CD8-positive, alpha-beta memory T cell (primary cell): ENCODE measurements at regions not wholly inside any gene's neighbourhood (a gene's known extent, or its start where the extent isn't known, plus 50 kb on each side); places are given as distances from the start of the nearest gene placed in this dataset.

ENCODE experiments used
- CTCF ChIA-PET: fragments of 350-600 bp; sonication (Branson Sonifier 250); formaldehyde crosslinking; loops from one replicate; lab custom pipeline; 2021; ENCODE audit warnings: antibody characterized with exemption; lab: Charles Lee
- POLR2A ChIA-PET: fragments of 350-600 bp; sonication (Branson Sonifier 250); formaldehyde crosslinking; loops from one replicate; lab custom pipeline; 2021; ENCODE audit warnings: antibody characterized with exemption; lab: Charles Lee
- DNase-seq, 5 donors: peaks; one replicate each; pipeline versions ENCODE4 v3.0.0 to v3.0.0-alpha.2; 2020 to 2022; ENCODE audit warnings: mixed read lengths in 1 of 5
- H3K27ac ChIP-seq: one replicate; pipeline ENCODE4 v1.7.0; 2013; ENCODE audit warnings: low read depth, mild to moderate bottlenecking, low read length, moderate library complexity
- H3K27me3 ChIP-seq: 2 replicates; pipeline ENCODE4 v1.7.0; 2013; ENCODE audit warnings: low read length, mild to moderate bottlenecking; ENCODE audit not compliant: insufficient read depth, poor library complexity, severe bottlenecking
- H3K36me3 ChIP-seq: 2 replicates; pipeline ENCODE4 v1.7.0; 2013; ENCODE audit warnings: mild to moderate bottlenecking, low read length, moderate library complexity; ENCODE audit not compliant: insufficient read depth
- H3K4me1 ChIP-seq: 2 replicates; pipeline ENCODE4 v1.7.0; 2013; ENCODE audit warnings: mild to moderate bottlenecking, low read length, moderate library complexity; ENCODE audit not compliant: insufficient read depth
- H3K4me3 ChIP-seq: 2 replicates; pipeline ENCODE4 v1.7.0; 2013; ENCODE audit warnings: mild to moderate bottlenecking, low read length
- H3K9me3 ChIP-seq: 2 replicates; pipeline ENCODE4 v1.7.0; 2013; ENCODE audit warnings: mild to moderate bottlenecking, low read length
- H3K27ac Mint-ChIP-seq, 8 donors: one replicate each; pipeline ENCODE4 v1.8.0; 2020 to 2021; ENCODE audit warnings: mixed read lengths in 8 of 8, mild to moderate bottlenecking in 6 of 8, inconsistent platforms in 3 of 8, moderate library complexity in 3 of 8
- H3K27me3 Mint-ChIP-seq, 2 donors: one replicate each; pipeline ENCODE4 v1.8.0; 2020 to 2021; ENCODE audit warnings: mixed read lengths in 2 of 2, mild to moderate bottlenecking in 1 of 2, moderate library complexity in 1 of 2
- H3K36me3 Mint-ChIP-seq, 3 donors: one replicate each; pipeline ENCODE4 v1.8.0; 2020 to 2021; ENCODE audit warnings: mixed read lengths in 3 of 3, inconsistent platforms in 1 of 3, mild to moderate bottlenecking in 1 of 3
- H3K4me1 Mint-ChIP-seq, 3 donors: one replicate each; pipeline ENCODE4 v1.8.0; 2020 to 2021; ENCODE audit warnings: mixed read lengths in 3 of 3, inconsistent platforms in 1 of 3, mild to moderate bottlenecking in 1 of 3
- H3K4me3 Mint-ChIP-seq, 7 donors: one replicate each; pipeline ENCODE4 v1.8.0; 2020 to 2021; ENCODE audit warnings: mixed read lengths in 7 of 7, mild to moderate bottlenecking in 6 of 7, moderate library complexity in 4 of 7, inconsistent platforms in 2 of 7
- H3K9me3 Mint-ChIP-seq, 5 donors: one replicate each; pipeline ENCODE4 v1.8.0; 2020 to 2022; ENCODE audit warnings: mixed read lengths in 5 of 5, mild to moderate bottlenecking in 3 of 5, moderate library complexity in 2 of 5, inconsistent platforms in 1 of 5

- H3K4me1 ChIP-seq: no peaks in the 10 kb centered on the region
- Mint-ChIP-seq H3K27ac (peak overlapping the region in 1 of 8 donors; percentile 29), H3K9me3 (peaks cover 2 to 15% (median 5%) of the 10 kb centered on the region in 5 donors), H3K27me3 (peaks cover 5 to 11% of the 10 kb centered on the region in 2 donors), H3K4me3 (no peak overlapping the region), H3K4me1 (no peaks in the 10 kb centered on the region), H3K36me3 (no peaks in the 10 kb centered on the region)
- CTCF ChIA-PET: no interaction called here
- no peaks in the 10 kb centered on the region for H3K36me3 ChIP-seq
- no peak overlapping the region for H3K27ac ChIP-seq
- no peaks in the 10 kb centered on the region for H3K9me3 ChIP-seq
- DNase-seq: no peak
- H3K27me3 ChIP-seq: no peaks in the 10 kb centered on the region
- no peak overlapping the region for H3K4me3 ChIP-seq
- POLR2A ChIA-PET: no interaction called here
Observed at GRCh38 chr14:57031474-57031873, 221.2 kb upstream of the OTX2 start.

- H3K4me1 ChIP-seq: no peaks in the 10 kb centered on the region
- no peak overlapping the region for H3K27ac Mint-ChIP-seq
- no peaks in the 10 kb centered on the region for H3K36me3 ChIP-seq
- no peaks in the 10 kb centered on the region for H3K36me3 Mint-ChIP-seq
- no peak overlapping the region for H3K27ac ChIP-seq
- no peaks in the 10 kb centered on the region for H3K27me3 ChIP-seq
- H3K4me3 ChIP-seq: no peak overlapping the region
- H3K27me3 Mint-ChIP-seq: peaks cover 5 to 8% of the 10 kb centered on the region in 2 donors
- ChIA-PET CTCF (no interaction called here), POLR2A (no interaction called here)
- H3K9me3 Mint-ChIP-seq: peaks cover 2 to 15% (median 5%) of the 10 kb centered on the region in 5 donors
- no peaks in the 10 kb centered on the region for H3K9me3 ChIP-seq
- no peak for DNase-seq
- no peaks in the 10 kb centered on the region for H3K4me1 Mint-ChIP-seq
- H3K4me3 Mint-ChIP-seq: no peak overlapping the region
Observed at GRCh38 chr14:57029620-57030253, 219.5 kb upstream of the OTX2 start.

- Histone ChIP-seq H3K27ac (no peak overlapping the region), H3K4me3 (no peak overlapping the region), H3K36me3 (no peaks in the 10 kb centered on the region), H3K27me3 (no peaks in the 10 kb centered on the region), H3K9me3 (no peaks in the 10 kb centered on the region), H3K4me1 (no peaks in the 10 kb centered on the region)
- CTCF ChIA-PET: no interaction called here
- H3K27ac Mint-ChIP-seq: no peak overlapping the region
- H3K4me3 Mint-ChIP-seq: no peak overlapping the region
- no peaks in the 10 kb centered on the region for H3K36me3 Mint-ChIP-seq
- no peak for DNase-seq
- POLR2A ChIA-PET: no interaction called here
- no peaks in the 10 kb centered on the region for H3K4me1 Mint-ChIP-seq
- peaks cover 0 to 2% of the 10 kb centered on the region in 2 donors for H3K27me3 Mint-ChIP-seq
- peaks cover 0 to 6% (median 2%) of the 10 kb centered on the region in 5 donors for H3K9me3 Mint-ChIP-seq
Observed at GRCh38 chr14:57025456-57025855, 215.2 kb upstream of the OTX2 start.

DNA sequence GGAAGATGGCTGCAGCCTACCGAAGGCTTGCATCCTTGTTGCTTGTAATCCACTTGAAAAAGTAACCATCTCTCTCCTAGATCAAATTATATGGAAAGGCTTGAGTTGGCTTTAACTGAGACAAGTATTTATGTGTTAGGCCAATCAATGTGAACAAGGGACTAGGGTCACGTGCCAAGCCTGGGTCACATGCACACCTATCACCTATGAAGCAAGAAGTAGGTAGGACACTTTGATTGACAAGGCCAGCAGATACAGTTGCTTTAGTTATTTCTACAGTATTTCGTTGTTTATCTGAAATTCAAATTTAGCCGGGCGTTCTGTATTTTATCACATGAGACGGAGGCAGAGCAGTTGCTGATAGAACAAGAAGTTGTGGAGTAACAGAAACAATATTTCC, 212.3 kb upstream of the OTX2 start:
- no peaks in the 10 kb centered on the region for H3K9me3 ChIP-seq
- POLR2A ChIA-PET: no interaction called here
- Mint-ChIP-seq H3K9me3 (peaks cover 0 to 2% (median 0%) of the 10 kb centered on the region in 5 donors), H3K27me3 (no peaks in the 10 kb centered on the region), H3K4me3 (no peak overlapping the region), H3K4me1 (no peaks in the 10 kb centered on the region), H3K36me3 (no peaks in the 10 kb centered on the region), H3K27ac (no peak overlapping the region)
- no peak for DNase-seq
- H3K36me3 ChIP-seq: no peaks in the 10 kb centered on the region
- no peak overlapping the region for H3K4me3 ChIP-seq
- H3K27me3 ChIP-seq: no peaks in the 10 kb centered on the region
- CTCF ChIA-PET: no interaction called here
- no peaks in the 10 kb centered on the region for H3K4me1 ChIP-seq
- no peak overlapping the region for H3K27ac ChIP-seq

DNA sequence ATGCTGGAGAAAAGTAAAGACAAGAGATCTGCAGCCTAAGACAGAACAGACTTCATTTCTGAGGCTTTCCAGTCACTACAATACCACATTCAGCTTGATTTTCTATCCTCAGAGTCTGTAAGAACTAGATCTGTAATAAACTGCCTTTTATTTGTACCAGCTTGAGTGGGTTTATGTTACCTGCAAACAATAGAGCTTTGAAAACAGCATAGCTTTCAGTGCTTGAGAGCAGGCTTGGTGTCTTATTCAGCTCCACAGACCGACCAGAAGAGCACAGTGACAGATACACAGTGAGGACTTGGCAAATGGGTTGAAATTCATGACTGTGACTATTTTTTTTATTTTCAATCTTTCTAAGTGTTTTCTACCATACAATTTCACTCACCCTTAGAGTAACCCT, 207.8 kb upstream of the OTX2 start:
- H3K4me1 Mint-ChIP-seq: no peaks in the 10 kb centered on the region
- CTCF ChIA-PET: interaction anchor here (0.5 kb wide), 1 partner anchor 128 kb away, joined by 3 read pairs; no protein-coding TSS in a partner anchor

GRCh38 chr14:57013987-57014386, 203.7 kb upstream of the OTX2 start:
- no peaks in the 10 kb centered on the region for H3K27me3 Mint-ChIP-seq
- Histone ChIP-seq H3K27me3 (no peaks in the 10 kb centered on the region), H3K4me3 (no peak overlapping the region), H3K27ac (no peak overlapping the region), H3K36me3 (no peaks in the 10 kb centered on the region), H3K9me3 (no peaks in the 10 kb centered on the region), H3K4me1 (no peaks in the 10 kb centered on the region)
- H3K36me3 Mint-ChIP-seq: no peaks in the 10 kb centered on the region
- ChIA-PET CTCF (no interaction called here), POLR2A (no interaction called here)
- no peak overlapping the region for H3K4me3 Mint-ChIP-seq
- H3K27ac Mint-ChIP-seq: no peak overlapping the region
- H3K4me1 Mint-ChIP-seq: no peaks in the 10 kb centered on the region
- peaks cover 6 to 11% (median 8%) of the 10 kb centered on the region in 5 donors for H3K9me3 Mint-ChIP-seq
- DNase-seq: no peak

More for the DNA sequence above, 207.8 kb upstream of the OTX2 start:
- Mint-ChIP-seq H3K27me3 (no peaks in the 10 kb centered on the region), H3K4me3 (no peak overlapping the region), H3K27ac (no peak overlapping the region), H3K9me3 (peaks cover 4 to 7% (median 5%) of the 10 kb centered on the region in 5 donors), H3K36me3 (no peaks in the 10 kb centered on the region)
- no peaks in the 10 kb centered on the region for H3K36me3 ChIP-seq
- no peak for DNase-seq
- no peak overlapping the region for H3K4me3 ChIP-seq
- POLR2A ChIA-PET: no interaction called here
- H3K4me1 ChIP-seq: no peaks in the 10 kb centered on the region
- H3K27ac ChIP-seq: no peak overlapping the region
- no peaks in the 10 kb centered on the region for H3K9me3 ChIP-seq
- no peaks in the 10 kb centered on the region for H3K27me3 ChIP-seq

DNA sequence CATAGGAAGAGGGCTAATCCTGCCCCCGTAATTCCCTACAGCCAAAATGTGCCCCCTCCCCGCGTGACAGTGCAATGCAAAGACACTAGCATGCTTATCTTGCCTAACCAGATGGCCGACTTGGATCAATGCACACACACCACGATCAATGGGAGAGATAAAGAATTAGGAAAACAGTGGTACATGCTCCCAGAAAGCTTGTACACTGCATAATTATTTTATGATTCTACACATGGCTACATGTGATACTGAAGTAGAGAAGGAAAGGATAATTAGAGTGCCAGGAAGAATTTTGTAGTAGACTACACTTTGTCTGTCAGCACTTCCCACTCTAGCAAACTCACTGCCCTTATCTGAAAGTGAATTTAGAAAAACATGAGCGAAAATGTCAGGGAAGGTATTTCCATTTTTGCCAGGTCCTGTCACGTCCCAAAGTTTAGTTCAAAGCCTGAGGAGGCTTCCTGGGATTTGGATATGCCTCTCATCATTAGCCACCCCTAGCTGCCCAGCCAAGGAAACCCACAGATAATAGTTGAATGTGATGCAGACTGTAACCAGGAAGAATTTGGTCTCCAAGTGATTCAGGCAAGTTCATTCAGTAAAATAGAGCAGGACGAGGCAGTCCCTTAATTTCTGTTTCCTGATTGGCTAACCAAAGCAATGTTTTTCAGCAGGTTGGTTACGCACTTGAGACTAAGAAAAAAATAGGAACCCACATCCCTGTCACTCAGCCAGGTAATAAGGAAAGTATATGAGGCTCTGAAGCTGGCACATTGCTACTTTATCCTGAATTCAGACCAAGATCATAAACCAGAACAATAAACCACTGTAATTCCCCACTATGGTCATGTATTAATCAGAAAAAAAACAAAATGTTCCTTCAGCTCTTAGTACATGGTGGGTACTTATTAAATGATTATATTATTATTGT, 199.6 kb upstream of the OTX2 start:
- Histone ChIP-seq H3K9me3 (no peaks in the 10 kb centered on the region), H3K27me3 (no peaks in the 10 kb centered on the region), H3K4me3 (no peak overlapping the region), H3K27ac (peak overlapping the region; percentile 40), H3K36me3 (no peaks in the 10 kb centered on the region), H3K4me1 (no peaks in the 10 kb centered on the region)
- CTCF ChIA-PET: no interaction called here
- DNase-seq: no peak
- no peaks in the 10 kb centered on the region for H3K4me1 Mint-ChIP-seq
- H3K36me3 Mint-ChIP-seq: no peaks in the 10 kb centered on the region
- H3K27ac Mint-ChIP-seq: no peak overlapping the region
- H3K4me3 Mint-ChIP-seq: no peak overlapping the region
- peaks cover 2 to 11% (median 8%) of the 10 kb centered on the region in 5 donors for H3K9me3 Mint-ChIP-seq
- POLR2A ChIA-PET: no interaction called here
- H3K27me3 Mint-ChIP-seq: peaks cover 0 to 1% of the 10 kb centered on the region in 2 donors

DNA sequence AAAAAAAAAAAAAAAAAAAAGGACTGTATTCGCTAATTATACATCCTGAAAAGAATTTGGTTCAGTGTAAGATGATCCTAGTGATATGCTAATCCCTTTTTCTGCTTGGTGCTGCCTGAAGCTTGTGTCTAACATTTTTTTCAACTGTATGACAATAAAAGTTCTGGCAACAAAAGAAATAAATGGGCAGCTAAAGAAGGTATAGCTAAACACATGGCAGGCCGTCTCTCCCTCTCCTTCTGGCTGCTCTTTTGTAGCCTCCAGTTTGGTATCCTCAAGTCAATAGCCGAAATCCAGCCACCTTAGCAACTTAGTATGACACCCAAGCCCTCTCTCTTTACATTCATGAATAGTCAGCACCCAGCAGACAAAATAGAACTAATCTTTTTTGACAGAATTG, 198.3 kb upstream of the OTX2 start:
- Mint-ChIP-seq H3K9me3 (peaks cover 0 to 9% (median 6%) of the 10 kb centered on the region in 5 donors), H3K27me3 (peaks cover 0 to 1% of the 10 kb centered on the region in 2 donors), H3K4me3 (no peak overlapping the region), H3K36me3 (no peaks in the 10 kb centered on the region), H3K4me1 (no peaks in the 10 kb centered on the region), H3K27ac (no peak overlapping the region)
- no peak overlapping the region for H3K4me3 ChIP-seq
- no peaks in the 10 kb centered on the region for H3K27me3 ChIP-seq
- no peaks in the 10 kb centered on the region for H3K36me3 ChIP-seq
- ChIA-PET POLR2A (no interaction called here), CTCF (no interaction called here)
- no peaks in the 10 kb centered on the region for H3K9me3 ChIP-seq
- H3K4me1 ChIP-seq: no peaks in the 10 kb centered on the region
- no peak for DNase-seq
- H3K27ac ChIP-seq: peak overlapping the region; percentile 29
